ENCODE measurements at regions not wholly inside any gene's neighbourhood (a gene's known extent, or its start where the extent isn't known, plus 50 kb on each side); places are given as distances from the start of the nearest gene placed in this dataset.

GRCh38 chr1:191206513-191207207 is 729.0 kb upstream of the BRINP3 start:
- no peak for TF ChIP-seq ZNF468 (CRISPR knock-in tag; IDR thresholded peaks at IDR 0.05)
- no peak for TF ChIP-seq MED1 (CRISPR knock-in tag; IDR thresholded peaks at IDR 0.05)
- no peak for TF ChIP-seq ZNF768 (CRISPR knock-in tag; IDR thresholded peaks at IDR 0.05)
- TF ChIP-seq ARID5B (CRISPR knock-in tag; IDR thresholded peaks at IDR 0.05): no peak

Measured in HepG2 (cell line).